GM23338 (cell line): ENCODE measurements at regions not wholly inside any gene's neighbourhood (a gene's known extent, or its start where the extent isn't known, plus 50 kb on each side); places are given as distances from the start of the nearest gene placed in this dataset.

Experiments used
- ATAC-seq: fragments of 200-7000 bp; cut with Tn5 transposase; 3 replicates; pipeline ENCODE4 v1.9.1; 2020
- DNase-seq: peaks from one replicate; pipeline ENCODE4 v3.0.0-alpha.2; 2015; ENCODE audit warnings: low spot score
- H2AFZ ChIP-seq: fragments of 200-600 bp; sonication (generic); 2 replicates; pipeline ENCODE4 v1.8.0; 2016; ENCODE audit warnings: antibody characterized with exemption, mild to moderate bottlenecking, moderate library complexity
- H3F3A ChIP-seq: fragments of 200-600 bp; sonication (generic); replicated peaks from 2 replicates; pipeline ENCODE4 v1.8.0; 2017; ENCODE audit warnings: antibody characterized with exemption, mixed run types, low read depth
- H3K27ac ChIP-seq: fragments of 200-600 bp; sonication (generic); 2 replicates; pipeline ENCODE4 v1.6.1; 2016; ENCODE audit warnings: low read depth
- H3K27me3 ChIP-seq: fragments of 200-600 bp; sonication (generic); 2 replicates; pipeline ENCODE4 v1.8.0; 2016; ENCODE audit warnings: mild to moderate bottlenecking, mixed run types, moderate library complexity; ENCODE audit not compliant: insufficient read depth
- H3K36me3 ChIP-seq: fragments of 200-600 bp; sonication (generic); 2 replicates; pipeline ENCODE4 v1.8.0; 2016; ENCODE audit warnings: mild to moderate bottlenecking; ENCODE audit not compliant: insufficient read depth
- H3K4me1 ChIP-seq: fragments of 200-600 bp; sonication (generic); 2 replicates; pipeline ENCODE4 v1.8.0; 2016; ENCODE audit warnings: mild to moderate bottlenecking, moderate library complexity; ENCODE audit not compliant: insufficient read depth
- H3K4me2 ChIP-seq: fragments of 200-600 bp; sonication (generic); 2 replicates; pipeline ENCODE4 v1.7.1; 2017; ENCODE audit warnings: mixed run types
- H3K4me3 ChIP-seq: fragments of 200-600 bp; sonication (generic); 2 replicates; pipeline ENCODE4 v1.6.1; 2016; ENCODE audit warnings: mixed run types
- H3K79me2 ChIP-seq: fragments of 200-600 bp; sonication (generic); replicated peaks from 2 replicates; pipeline ENCODE4 v1.8.0; 2017; ENCODE audit warnings: mild to moderate bottlenecking; ENCODE audit not compliant: insufficient read depth
- H3K9me2 ChIP-seq: fragments of 200-600 bp; sonication (generic); 2 replicates; pipeline ENCODE4 v1.8.0; 2017; ENCODE audit not compliant: insufficient read depth
- H4K20me1 ChIP-seq: fragments of 200-600 bp; sonication (generic); replicated peaks from 2 replicates; pipeline ENCODE4 v1.8.0; 2017; ENCODE audit warnings: mild to moderate bottlenecking; ENCODE audit not compliant: insufficient read depth
- H3K27ac Mint-ChIP-seq: 2 replicates; pipeline ENCODE4 v1.8.0; 2020; ENCODE audit warnings: inconsistent platforms, mild to moderate bottlenecking, moderate library complexity, mixed read lengths
- H3K27me3 Mint-ChIP-seq: 3 replicates; pipeline ENCODE4 v1.8.0; 2022; ENCODE audit warnings: low read depth, mild to moderate bottlenecking, moderate library complexity, mixed read lengths, inconsistent platforms; ENCODE audit not compliant: insufficient read depth, poor library complexity
- H3K36me3 Mint-ChIP-seq: 3 replicates; pipeline ENCODE4 v1.8.0; 2021; ENCODE audit warnings: low read depth, mild to moderate bottlenecking, inconsistent platforms, moderate library complexity, mixed read lengths
- H3K4me1 Mint-ChIP-seq: 3 replicates; pipeline ENCODE4 v1.8.0; 2020; ENCODE audit warnings: mild to moderate bottlenecking, inconsistent platforms, mixed read lengths
- H3K4me3 Mint-ChIP-seq: 3 replicates; pipeline ENCODE4 v1.8.0; 2021; ENCODE audit warnings: moderate library complexity, mild to moderate bottlenecking, inconsistent platforms, mixed read lengths
- H3K9me3 Mint-ChIP-seq: 3 replicates; pipeline ENCODE4 v1.8.0; 2020; ENCODE audit warnings: moderate library complexity, mild to moderate bottlenecking, inconsistent platforms, mixed read lengths
- CREB1 ChIP-seq: fragments of 250-450 bp; sonication (Bioruptor Pico); IDR thresholded peaks from 2 replicates; pipeline ENCODE4 v1.5.0; 2020; ENCODE audit warnings: low read depth, mild to moderate bottlenecking, moderate library complexity
- EZH2 ChIP-seq: fragments of 200-600 bp; sonication (generic); IDR thresholded peaks from one replicate; pipeline ENCODE4 v1.8.0; 2017; ENCODE audit warnings: antibody characterized with exemption, mild to moderate bottlenecking, low read depth; ENCODE audit not compliant: unreplicated experiment
- EZH2phosphoT487 ChIP-seq: fragments of 200-600 bp; sonication (generic); IDR thresholded peaks from one replicate; pipeline ENCODE4 v1.8.1; 2018; ENCODE audit warnings: antibody characterized with exemption; ENCODE audit not compliant: unreplicated experiment
- JUNB ChIP-seq: IDR thresholded peaks from one replicate; pipeline ENCODE4 v1.6.1; 2016; ENCODE audit warnings: antibody characterized with exemption; ENCODE audit not compliant: unreplicated experiment
- NANOG ChIP-seq: IDR thresholded peaks from 2 replicates; pipeline ENCODE4 v1.6.1; 2016; ENCODE audit warnings: antibody characterized with exemption, borderline replicate concordance
- POLR2AphosphoS5 ChIP-seq: IDR thresholded peaks from 2 replicates; pipeline ENCODE4 v1.6.1; 2016; ENCODE audit warnings: antibody characterized with exemption, low read depth
- REST ChIP-seq: IDR thresholded peaks from one replicate; pipeline ENCODE4 v1.6.1; 2018; ENCODE audit warnings: antibody characterized with exemption; ENCODE audit not compliant: unreplicated experiment
- STAT1 ChIP-seq: IDR thresholded peaks from one replicate; pipeline ENCODE4 v1.6.1; 2016; ENCODE audit warnings: antibody characterized with exemption; ENCODE audit not compliant: unreplicated experiment
- ZNF114 ChIP-seq: fragments of 250-450 bp; sonication (Bioruptor Pico); IDR thresholded peaks from 2 replicates; pipeline ENCODE4 v1.5.0; 2020; ENCODE audit warnings: mild to moderate bottlenecking, moderate library complexity
- ZNF331 ChIP-seq: fragments of 250-450 bp; sonication (Bioruptor Pico); IDR thresholded peaks from 2 replicates; pipeline ENCODE4 v1.5.0; 2020; ENCODE audit warnings: low read depth, mild to moderate bottlenecking, moderate library complexity
- TF ChIP-seq, protein P1 (sequence below), 2 experiments: fragments of 200-600 bp in 1 of 2; sonication (generic) in 1 of 2; conservative IDR thresholded peaks; 2 replicates each; pipeline versions ENCODE4 v1.5.1 to v1.6.1; 2016 to 2017; ENCODE audit warnings: antibody characterized with exemption in 2 of 2, low read depth in 2 of 2, mild to moderate bottlenecking in 2 of 2, moderate library complexity in 1 of 2
- TF ChIP-seq, protein P2 (sequence below): IDR thresholded peaks from 2 replicates; pipeline ENCODE4 v1.6.1; 2016; ENCODE audit warnings: antibody characterized with exemption

DNA sequence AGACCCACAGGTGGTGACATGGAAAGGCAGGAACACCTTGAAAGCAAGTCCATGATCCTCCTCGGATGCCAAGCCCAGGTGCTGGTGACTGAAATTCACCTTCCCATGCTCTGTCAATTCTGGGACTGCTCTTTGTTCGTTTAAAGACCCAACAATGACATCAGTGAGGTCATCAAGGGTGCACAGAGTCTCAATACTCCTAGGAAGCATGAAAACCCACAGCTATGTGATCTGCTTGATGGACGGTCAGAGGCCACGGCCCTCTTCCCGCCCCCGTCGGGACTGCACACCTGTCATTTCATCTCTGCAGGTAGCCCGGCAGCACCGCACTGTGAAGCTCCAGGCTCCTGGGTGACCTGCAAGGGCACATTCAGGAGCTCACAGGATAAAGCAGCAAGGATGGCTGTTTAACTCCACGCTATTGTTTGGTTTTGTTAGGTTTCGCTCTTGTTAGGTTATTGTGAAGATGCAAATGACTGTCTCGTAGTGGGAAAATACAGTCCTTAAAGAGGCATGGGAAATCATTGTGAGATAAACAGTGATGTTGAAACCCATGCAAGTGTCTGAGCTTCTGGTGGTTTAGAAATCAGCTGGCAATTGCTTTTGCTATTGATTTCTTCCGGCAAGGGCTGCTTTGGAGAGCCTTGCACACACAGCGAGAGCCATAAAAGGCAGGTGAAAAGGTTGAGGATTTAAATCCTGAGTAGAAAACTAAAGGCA is 124.8 kb upstream of the AJAP1 start (continued):
- TF ChIP-seq REST (no peak), EZH2 (no peak)
- TF ChIP-seq, protein P1, sequence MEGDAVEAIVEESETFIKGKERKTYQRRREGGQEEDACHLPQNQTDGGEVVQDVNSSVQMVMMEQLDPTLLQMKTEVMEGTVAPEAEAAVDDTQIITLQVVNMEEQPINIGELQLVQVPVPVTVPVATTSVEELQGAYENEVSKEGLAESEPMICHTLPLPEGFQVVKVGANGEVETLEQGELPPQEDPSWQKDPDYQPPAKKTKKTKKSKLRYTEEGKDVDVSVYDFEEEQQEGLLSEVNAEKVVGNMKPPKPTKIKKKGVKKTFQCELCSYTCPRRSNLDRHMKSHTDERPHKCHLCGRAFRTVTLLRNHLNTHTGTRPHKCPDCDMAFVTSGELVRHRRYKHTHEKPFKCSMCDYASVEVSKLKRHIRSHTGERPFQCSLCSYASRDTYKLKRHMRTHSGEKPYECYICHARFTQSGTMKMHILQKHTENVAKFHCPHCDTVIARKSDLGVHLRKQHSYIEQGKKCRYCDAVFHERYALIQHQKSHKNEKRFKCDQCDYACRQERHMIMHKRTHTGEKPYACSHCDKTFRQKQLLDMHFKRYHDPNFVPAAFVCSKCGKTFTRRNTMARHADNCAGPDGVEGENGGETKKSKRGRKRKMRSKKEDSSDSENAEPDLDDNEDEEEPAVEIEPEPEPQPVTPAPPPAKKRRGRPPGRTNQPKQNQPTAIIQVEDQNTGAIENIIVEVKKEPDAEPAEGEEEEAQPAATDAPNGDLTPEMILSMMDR (conservative IDR thresholded peaks at IDR 0.05; ENCODE audit: low read depth in 2 of 2) = no peak

DNA sequence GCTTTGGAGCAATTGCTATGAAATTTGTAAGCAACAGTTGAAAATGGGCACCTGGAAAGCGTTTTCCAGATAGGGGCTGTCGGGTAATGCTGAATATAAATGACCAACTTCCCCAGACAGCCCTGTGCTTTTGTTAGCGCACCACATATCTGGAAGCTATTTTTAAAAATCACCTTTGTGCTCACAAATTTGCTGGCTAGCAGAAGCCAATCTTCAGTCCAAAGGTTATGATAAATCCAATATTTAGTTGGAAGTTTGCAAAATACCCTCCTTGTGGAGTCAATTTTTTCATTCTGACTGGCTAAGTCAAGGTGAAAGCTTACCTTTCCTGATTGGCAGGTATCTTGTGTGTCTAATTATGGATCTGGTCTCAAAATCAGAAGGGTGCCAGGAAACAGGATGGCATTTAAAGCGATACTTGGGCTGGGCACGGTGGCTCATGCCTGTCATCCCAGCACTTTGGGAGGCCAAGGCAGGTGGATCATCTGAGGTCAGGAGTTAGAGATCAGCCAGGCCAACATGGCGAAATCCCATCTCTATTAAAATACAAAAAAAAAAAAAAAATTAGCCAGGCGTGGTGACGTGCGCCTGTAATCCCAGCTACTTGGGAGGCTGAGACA is 124.1 kb upstream of the AJAP1 start:
- DNase-seq = no peak
- Mint-ChIP-seq H3K27me3 (peaks cover 8% of the 10 kb centered on the region), H3K36me3 (peaks cover 17% of the 10 kb centered on the region; the same call in 2 of the 3 replicates), H3K4me3 (no peak overlapping the region), H3K4me1 (no peaks in the 10 kb centered on the region), H3K27ac (no peak overlapping the region), H3K9me3 (peaks cover 94% of the 10 kb centered on the region)
- no peaks in the 10 kb centered on the region for H3K27me3 ChIP-seq
- H3K4me2 ChIP-seq = no peak overlapping the region
- H3K4me3 ChIP-seq = no peak overlapping the region
- H2AFZ ChIP-seq = no peak overlapping the region
- no peaks in the 10 kb centered on the region for H3K4me1 ChIP-seq
- no peaks in the 10 kb centered on the region for H3F3A ChIP-seq
- H4K20me1 ChIP-seq = no peaks in the 10 kb centered on the region
- H3K36me3 ChIP-seq = peaks cover 3% of the 10 kb centered on the region; the same call in 1 of the 2 replicates
- no peak overlapping the region for H3K27ac ChIP-seq
- ATAC-seq = no peak
- no peaks in the 10 kb centered on the region for H3K9me2 ChIP-seq
- no peaks in the 10 kb centered on the region for H3K79me2 ChIP-seq
- TF ChIP-seq JUNB (no peak), ZNF331 (CRISPR knock-in tag) (no peak), POLR2AphosphoS5 (no peak), EZH2phosphoT487 (no peak), STAT1 (no peak), REST (no peak), ZNF114 (no peak), NANOG (no peak), CREB1 (no peak)
- TF ChIP-seq, protein P2, sequence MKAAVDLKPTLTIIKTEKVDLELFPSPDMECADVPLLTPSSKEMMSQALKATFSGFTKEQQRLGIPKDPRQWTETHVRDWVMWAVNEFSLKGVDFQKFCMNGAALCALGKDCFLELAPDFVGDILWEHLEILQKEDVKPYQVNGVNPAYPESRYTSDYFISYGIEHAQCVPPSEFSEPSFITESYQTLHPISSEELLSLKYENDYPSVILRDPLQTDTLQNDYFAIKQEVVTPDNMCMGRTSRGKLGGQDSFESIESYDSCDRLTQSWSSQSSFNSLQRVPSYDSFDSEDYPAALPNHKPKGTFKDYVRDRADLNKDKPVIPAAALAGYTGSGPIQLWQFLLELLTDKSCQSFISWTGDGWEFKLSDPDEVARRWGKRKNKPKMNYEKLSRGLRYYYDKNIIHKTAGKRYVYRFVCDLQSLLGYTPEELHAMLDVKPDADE = no peak
- TF ChIP-seq, protein P1 (conservative IDR thresholded peaks at IDR 0.05; ENCODE audit: low read depth in 2 of 2) = no peak
